ENCODE measurements at regions not wholly inside any gene's neighbourhood (a gene's known extent, or its start where the extent isn't known, plus 50 kb on each side); places are given as distances from the start of the nearest gene placed in this dataset.

- DNase-seq: no peak
- H3K4me1 ChIP-seq: peaks cover 0 to 5% (median 0%) of the 10 kb centered on the region in 4 donors
- TF ChIP-seq, protein P1, sequence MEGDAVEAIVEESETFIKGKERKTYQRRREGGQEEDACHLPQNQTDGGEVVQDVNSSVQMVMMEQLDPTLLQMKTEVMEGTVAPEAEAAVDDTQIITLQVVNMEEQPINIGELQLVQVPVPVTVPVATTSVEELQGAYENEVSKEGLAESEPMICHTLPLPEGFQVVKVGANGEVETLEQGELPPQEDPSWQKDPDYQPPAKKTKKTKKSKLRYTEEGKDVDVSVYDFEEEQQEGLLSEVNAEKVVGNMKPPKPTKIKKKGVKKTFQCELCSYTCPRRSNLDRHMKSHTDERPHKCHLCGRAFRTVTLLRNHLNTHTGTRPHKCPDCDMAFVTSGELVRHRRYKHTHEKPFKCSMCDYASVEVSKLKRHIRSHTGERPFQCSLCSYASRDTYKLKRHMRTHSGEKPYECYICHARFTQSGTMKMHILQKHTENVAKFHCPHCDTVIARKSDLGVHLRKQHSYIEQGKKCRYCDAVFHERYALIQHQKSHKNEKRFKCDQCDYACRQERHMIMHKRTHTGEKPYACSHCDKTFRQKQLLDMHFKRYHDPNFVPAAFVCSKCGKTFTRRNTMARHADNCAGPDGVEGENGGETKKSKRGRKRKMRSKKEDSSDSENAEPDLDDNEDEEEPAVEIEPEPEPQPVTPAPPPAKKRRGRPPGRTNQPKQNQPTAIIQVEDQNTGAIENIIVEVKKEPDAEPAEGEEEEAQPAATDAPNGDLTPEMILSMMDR (IDR thresholded peaks at IDR 0.05): no peak
- intact Hi-C loops (cut with DNase I; ENCODE audit: low total_unique reads): no loop called here
- no peaks in the 10 kb centered on the region for H3K27me3 ChIP-seq
- no peaks in the 10 kb centered on the region for H3K9me3 ChIP-seq
- H3K36me3 ChIP-seq: no peaks in the 10 kb centered on the region
- H3K27ac ChIP-seq: no peak overlapping the region
- no peak overlapping the region for H3K4me3 ChIP-seq
Measured at GRCh38 chr3:56864090-56864489, 62.3 kb upstream of the ARHGEF3 start.

- H3K27ac ChIP-seq: no peak overlapping the region
Measured at GRCh38 chr3:56862352-56863062, 60.8 kb upstream of the ARHGEF3 start.

GRCh38 chr3:56861511-56861910, 59.8 kb upstream of the ARHGEF3 start:
- no peak overlapping the region for H3K4me3 ChIP-seq
- H3K27me3 ChIP-seq: no peaks in the 10 kb centered on the region
- no peaks in the 10 kb centered on the region for H3K9me3 ChIP-seq
- intact Hi-C loops (cut with DNase I; ENCODE audit: low total_unique reads): no loop called here
- no peak for DNase-seq
- H3K27ac ChIP-seq: no peak overlapping the region
- H3K4me1 ChIP-seq: peaks cover 0 to 13% (median 2%) of the 10 kb centered on the region in 4 donors
- TF ChIP-seq, protein P1 (IDR thresholded peaks at IDR 0.05): no peak
- H3K36me3 ChIP-seq: no peaks in the 10 kb centered on the region

More at GRCh38 chr3:56862352-56863062, 60.8 kb upstream of the ARHGEF3 start:
- Histone ChIP-seq H3K27me3 (no peaks in the 10 kb centered on the region), H3K4me1 (peaks cover 0 to 5% (median 0%) of the 10 kb centered on the region in 4 donors), H3K4me3 (no peak overlapping the region), H3K36me3 (no peaks in the 10 kb centered on the region), H3K9me3 (no peaks in the 10 kb centered on the region)
- intact Hi-C loops (cut with DNase I; ENCODE audit: low total_unique reads): no loop called here
- DNase-seq: no peak
- TF ChIP-seq, protein P1 (IDR thresholded peaks at IDR 0.05): no peak

DNA sequence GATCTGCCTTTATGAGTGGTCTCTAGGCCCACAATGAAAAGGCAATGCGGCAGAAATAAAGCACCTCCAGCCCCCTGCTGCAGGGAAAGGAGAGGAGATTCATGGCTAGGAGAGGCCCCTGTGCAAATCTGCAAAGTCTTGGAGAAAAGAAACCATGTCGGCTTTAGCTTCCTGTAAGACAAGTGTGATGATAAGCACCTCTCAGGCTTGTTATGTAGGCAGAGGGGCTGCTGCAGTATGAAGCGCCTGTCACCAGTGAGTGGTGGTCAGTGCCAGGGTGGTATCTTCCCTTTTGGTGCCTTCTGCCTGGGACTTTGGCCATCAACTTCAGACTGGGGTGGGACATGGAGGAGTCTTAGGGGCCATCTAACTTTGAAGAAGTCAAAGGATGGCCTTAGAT, 59.2 kb upstream of the ARHGEF3 start:
- DNase-seq: no peak
- intact Hi-C loops (cut with DNase I; ENCODE audit: low total_unique reads): no loop called here
- Histone ChIP-seq H3K9me3 (no peaks in the 10 kb centered on the region), H3K27me3 (no peaks in the 10 kb centered on the region), H3K4me1 (peaks cover 0 to 18% (median 4%) of the 10 kb centered on the region in 4 donors), H3K36me3 (no peaks in the 10 kb centered on the region), H3K27ac (no peak overlapping the region), H3K4me3 (no peak overlapping the region)
- TF ChIP-seq, protein P1 (IDR thresholded peaks at IDR 0.05): no peak

DNA sequence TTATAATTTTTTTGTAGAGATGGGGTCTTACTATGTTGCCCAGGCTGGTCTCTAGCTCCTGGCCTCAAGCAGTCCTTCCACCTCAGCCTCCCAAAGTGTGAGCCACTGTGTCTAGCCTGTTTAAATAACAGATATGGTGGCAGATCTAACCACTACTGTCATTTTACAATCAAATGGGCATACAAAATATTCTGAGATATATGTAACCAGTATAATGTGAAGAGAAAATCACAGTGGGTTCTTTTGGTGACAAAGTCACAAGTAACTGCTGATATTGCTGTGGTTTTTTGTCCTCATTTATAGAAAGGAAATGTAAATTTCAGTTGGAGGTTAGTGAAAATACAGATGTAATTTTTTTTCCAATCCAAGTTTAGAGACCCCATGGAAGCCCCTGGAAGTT, 58.6 kb upstream of the ARHGEF3 start:
- H3K27ac ChIP-seq: no peak overlapping the region
- TF ChIP-seq, protein P1 (IDR thresholded peaks at IDR 0.05): no peak
- peaks cover 0 to 21% (median 7%) of the 10 kb centered on the region in 4 donors for H3K4me1 ChIP-seq
- no peaks in the 10 kb centered on the region for H3K36me3 ChIP-seq
- H3K27me3 ChIP-seq: no peaks in the 10 kb centered on the region
- DNase-seq: no peak
- no peak overlapping the region for H3K4me3 ChIP-seq
- intact Hi-C loops (cut with DNase I; ENCODE audit: low total_unique reads): no loop called here
- no peaks in the 10 kb centered on the region for H3K9me3 ChIP-seq
